ENCODE measurements at regions not wholly inside any gene's neighbourhood (a gene's known extent, or its start where the extent isn't known, plus 50 kb on each side); places are given as distances from the start of the nearest gene placed in this dataset.
"Not testable (repeated sequence)": the region's sequence is repeated elsewhere in the genome, so short reads cannot be mapped to it uniquely, and the experiment has no call there.

DNA sequence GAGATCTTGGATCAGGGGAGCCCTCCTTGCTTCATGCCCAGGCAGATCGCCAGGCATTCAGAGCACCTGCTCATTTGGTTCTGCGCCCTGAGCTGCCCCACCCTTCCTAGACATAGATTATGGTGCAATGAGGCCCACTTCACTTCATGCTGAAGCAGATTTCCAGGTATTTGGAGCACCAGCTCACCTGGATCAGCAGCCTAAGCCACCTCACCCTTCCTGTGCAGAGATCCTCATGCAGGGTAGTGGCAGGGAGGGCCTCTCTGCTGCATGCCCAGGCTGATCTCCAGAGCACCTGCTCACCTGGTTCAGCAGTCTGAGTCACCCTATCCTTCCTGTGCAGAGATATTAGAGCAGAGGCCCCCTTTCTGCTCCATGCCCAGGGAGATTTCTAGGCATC, 1966.1 kb downstream of the PCDH9 start:
- intact Hi-C loops (cut with DNase I) = no loop called here
- DNase-seq (ENCODE audit: missing footprints) (no peak), ATAC-seq (no peak)

DNA sequence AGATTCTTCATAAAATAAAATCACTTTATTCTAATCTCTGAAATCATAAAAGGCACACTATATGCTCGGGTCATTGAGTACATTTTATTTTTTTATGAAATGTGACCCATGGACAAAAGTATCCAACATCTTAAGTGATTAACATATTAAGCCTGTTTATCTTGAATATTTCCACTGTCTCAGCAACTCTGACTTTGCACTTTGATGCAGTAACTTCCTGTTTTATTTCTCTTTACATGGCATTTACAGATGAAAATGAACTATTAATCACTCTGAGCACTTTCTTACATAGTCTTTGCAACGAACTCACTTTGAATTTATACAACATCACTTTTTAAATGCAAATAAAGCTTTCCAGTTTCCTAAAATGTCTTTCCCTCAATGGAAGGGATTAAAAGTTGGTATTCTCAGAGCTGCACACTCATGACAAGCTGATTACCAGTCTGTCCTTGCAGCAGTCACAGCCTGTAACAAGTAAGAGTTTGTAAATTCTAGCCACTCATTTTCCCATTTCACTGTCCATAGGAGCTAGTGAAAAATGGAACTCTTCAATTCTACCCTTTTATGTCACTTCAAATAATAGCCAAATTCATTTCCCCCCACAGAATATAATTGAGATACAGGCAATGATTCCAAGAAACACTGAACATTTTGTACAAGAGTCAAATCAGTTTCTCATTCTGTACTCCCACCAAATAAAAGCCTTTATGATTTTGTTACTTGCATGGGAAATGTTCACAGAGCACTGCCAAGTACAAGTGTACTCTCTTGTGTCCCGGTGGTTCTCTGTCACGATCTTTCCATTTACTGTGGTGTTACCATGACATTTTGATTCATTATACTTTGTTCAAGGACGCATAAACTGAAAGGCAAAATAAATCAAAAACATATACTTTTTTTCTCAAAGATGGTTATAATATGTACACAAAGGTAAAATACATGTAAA, 1968.9 kb downstream of the PCDH9 start:
- ATAC-seq (no peak), DNase-seq (ENCODE audit: missing footprints) (no peak)
- intact Hi-C loops (cut with DNase I) = no loop called here

DNA sequence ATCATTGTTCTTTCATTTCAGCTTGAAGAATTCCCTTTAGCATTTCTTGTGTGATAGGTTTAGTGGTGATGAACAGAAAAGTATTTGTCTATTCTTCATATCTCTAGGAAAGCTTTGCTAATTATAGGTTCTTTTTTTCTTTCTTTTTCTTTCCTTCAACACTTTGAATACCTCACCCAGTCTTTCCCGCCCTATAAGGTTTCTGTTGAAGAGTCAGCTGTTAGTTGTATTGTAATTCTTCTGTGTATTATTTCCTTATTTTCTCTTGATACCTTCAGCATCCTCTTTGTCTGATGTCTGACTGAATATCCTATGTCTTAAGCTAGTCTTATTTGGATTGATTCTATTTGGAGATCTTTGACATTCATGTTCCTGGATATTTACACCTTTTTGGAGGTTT, 1989.4 kb downstream of the PCDH9 start:
- intact Hi-C loops (cut with DNase I) = no loop called here
- no peak for ATAC-seq
- DNase-seq (ENCODE audit: missing footprints) = no peak

DNA sequence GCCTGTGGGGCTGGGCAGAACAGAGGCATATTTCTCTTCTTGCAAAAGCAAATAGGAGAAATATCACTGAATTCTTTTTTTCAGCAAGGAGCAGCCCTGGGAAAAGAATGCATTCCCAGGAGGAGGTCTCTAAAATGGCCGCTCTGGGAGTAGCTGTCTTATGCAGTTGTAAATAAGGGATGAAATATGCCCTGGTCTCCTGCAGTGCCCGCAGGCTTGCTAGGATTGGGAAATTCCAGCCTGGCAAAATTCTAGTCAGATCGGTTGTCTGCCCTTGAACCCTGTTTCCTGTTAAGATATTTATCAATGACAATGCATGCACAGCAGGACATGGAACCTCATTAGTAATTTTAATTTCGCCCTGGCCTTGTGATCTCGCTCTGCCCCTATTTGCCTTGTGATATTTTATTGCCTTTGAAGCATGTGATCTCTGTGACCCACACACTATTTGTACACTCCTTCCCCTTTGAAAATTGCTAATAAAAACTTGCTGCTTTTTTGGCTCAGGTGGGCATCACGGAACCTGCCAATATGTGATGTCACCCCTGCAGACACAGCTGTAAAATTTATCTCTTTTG, 1993.2 kb downstream of the PCDH9 start:
- DNase-seq (ENCODE audit: missing footprints) (no peak), ATAC-seq (no peak)
- intact Hi-C loops (cut with DNase I) = no loop called here

DNA sequence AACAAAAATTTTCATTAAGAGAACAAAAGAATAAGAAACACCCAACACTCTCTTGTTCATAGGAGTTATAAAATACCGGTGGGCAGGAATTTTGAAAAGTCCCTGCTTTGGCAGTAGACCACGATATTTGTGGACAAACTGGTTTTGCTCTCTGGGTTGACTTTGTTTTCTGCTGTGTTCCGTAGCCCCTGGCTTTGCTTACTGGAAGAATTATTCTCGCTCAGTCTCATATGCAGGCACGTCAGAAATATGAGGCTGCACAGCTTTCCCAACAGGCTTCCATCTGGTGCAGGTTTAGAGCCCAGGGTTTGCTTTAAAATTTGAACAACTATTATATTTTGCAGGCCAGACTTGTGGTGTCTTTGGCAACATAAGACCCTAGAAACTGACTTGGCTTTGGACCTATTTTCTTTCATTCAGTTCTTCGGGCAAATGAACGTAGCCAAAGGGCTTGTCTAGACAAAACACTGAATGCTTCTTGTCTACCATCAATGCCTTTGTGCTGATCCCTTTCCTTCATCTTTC, 2012.6 kb downstream of the PCDH9 start:
- ATAC-seq = no peak
- no peak for DNase-seq (ENCODE audit: missing footprints)
- intact Hi-C loops (cut with DNase I) = no loop called here

DNA sequence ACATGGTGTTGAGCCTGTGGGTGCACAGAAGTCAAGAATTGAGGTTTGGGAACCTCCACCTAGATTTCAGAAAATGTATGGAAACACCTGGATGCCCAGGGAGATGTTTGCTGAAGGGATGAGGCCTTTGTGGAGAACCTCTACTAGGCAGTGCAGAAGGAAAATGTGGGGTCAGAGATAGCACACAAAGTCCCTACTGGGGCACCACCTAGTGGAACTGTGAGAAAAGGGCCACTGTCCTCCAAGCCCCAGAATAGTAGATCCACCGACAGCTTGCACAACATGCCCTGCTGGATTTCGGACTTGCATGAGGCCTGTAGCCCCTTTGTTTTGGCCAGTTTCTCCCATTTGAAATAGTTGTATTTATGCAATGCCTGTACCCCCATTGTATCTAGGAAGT, 2027.3 kb downstream of the PCDH9 start:
- ATAC-seq; DNase-seq (ENCODE audit: missing footprints); intact Hi-C loops (cut with DNase I): not testable (repeated sequence)

DNA sequence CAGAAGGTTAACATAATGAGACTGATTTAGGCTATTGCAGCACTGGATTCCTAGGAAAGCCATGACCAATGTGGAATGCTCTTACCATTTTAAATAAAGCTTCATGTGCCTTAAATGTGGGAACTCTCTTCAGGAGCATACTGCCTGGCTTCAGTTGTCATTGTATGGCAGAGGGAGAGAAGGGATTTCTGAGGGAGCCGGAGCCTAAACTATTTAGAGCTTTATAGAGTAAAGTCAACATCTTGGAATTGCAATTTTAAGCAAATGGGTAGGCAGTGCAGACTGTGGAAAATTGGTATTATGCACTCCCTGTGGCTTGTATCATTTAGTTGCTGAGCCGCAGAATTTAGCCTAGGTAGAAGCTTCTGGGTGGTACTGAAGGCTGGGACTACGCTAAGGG, 2041.4 kb downstream of the PCDH9 start:
- intact Hi-C loops (cut with DNase I) = no loop called here
- DNase-seq (ENCODE audit: missing footprints) = no peak
- no peak for ATAC-seq

DNA sequence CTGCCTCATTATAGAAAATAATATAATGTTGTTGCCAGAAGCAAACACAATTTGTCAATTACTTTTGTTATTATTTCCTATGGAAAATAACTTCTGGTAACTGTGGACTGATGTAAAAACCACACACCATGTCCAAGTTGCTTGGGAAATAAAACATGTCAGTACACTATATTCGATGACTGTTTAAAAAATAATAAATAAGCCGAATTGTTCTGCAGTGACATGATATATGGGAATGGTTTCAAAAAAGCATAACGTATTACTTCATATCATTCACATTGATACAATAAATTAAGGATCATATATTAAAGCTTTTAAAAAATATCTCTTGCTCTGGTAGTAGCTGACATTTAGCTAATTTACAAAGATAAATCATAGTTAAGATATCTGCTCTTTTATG, 2062.1 kb downstream of the PCDH9 start:
- DNase-seq (ENCODE audit: missing footprints) = no peak
- intact Hi-C loops (cut with DNase I) = no loop called here
- ATAC-seq = no peak

DNA sequence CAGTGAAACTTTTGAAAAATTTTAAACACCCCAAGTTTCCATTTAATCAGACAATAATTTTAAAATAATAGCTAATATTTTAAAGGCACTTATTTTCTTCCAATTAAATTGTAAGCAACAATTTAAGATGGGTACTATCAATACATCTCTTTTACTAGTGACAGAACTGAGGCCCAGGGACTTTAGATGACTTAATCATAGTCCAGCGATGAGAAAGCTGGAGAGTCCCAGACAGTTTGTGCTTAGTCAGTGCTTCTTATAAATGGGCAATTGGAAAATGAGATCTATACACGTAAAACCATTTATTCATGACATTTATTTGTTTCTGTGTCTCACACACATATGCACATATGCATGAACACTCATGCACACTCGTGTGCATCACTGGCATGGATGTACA, 2063.5 kb downstream of the PCDH9 start:
- intact Hi-C loops (cut with DNase I) = no loop called here
- ATAC-seq (no peak), DNase-seq (ENCODE audit: missing footprints) (no peak)

DNA sequence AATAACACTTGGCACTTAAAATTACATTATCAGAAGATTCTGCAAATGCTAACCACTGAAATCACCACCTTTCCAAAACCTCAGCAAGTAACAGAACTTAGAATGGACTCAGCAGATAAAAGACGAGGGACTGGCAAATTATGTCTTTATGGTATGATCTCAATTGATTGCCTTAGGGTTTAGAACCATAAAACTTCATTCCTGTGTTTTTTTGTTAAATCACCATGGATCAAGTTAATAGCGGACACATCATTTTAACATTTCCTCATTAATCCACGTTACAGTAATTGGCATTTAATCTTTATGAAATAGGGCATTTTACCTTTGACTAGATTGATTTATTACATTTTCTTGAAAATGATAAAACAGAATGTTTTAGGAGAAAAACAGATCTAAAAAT, 2070.3 kb downstream of the PCDH9 start:
- DNase-seq (ENCODE audit: missing footprints) (no peak), ATAC-seq (no peak)
- intact Hi-C loops (cut with DNase I) = no loop called here

DNA sequence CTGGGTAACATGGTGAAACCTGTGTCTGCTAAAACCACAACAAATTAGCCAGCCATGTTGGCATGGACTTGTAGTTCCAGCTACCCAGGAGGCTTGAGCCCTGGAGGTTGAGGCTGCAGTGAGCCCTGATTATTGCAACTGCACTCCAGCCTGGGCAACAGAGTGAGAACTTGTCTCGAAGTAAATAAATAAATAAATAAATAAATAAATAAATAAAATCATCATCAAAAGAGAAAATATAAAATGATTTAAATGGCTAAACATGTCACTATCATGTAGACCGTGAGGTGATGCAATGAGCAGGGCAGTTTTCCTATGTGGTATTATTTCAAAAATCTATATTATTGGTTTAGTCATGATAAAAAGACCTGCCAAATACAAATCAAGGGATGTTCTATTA, 2074.3 kb downstream of the PCDH9 start:
- intact Hi-C loops (cut with DNase I) = no loop called here
- ATAC-seq (no peak), DNase-seq (ENCODE audit: missing footprints) (no peak)

DNA sequence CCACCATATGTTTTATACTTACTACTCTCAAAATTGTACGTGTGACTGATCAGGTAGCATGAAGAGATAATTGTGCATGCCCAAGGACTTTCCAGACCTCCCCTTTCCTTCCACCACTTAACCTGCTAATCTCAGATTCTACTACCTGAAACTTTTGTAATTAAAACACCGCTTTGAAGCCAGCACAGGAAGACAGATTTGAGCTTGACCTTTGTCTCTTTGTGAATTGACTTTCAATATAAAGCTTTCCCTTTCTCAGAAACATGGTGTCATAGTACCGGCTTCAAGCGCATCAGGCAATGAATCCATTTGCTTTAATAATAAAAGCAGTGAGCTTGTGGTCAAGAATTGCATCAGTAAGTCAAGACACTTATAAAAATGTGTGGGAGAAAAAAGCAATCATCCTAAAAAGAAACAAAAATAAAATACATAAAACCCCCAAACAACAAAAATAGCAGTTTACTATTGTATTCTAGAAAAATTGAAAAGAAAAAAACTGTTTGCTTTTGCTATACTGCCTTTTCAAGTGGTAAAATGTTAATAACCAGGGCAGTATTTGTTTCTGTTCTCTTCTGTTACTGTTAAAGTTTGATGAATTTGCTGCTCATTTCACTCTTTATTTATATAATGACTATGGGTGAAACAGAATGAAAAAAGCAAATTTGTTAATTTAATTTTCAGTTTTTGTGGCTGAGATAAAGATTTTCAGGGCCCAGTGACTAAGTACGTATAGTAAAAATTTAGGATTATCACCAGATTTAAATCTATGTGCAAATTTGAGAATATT, 2075.3 kb downstream of the PCDH9 start:
- intact Hi-C loops (cut with DNase I) = no loop called here
- ATAC-seq = no peak
- DNase-seq (ENCODE audit: missing footprints) = no peak

DNA sequence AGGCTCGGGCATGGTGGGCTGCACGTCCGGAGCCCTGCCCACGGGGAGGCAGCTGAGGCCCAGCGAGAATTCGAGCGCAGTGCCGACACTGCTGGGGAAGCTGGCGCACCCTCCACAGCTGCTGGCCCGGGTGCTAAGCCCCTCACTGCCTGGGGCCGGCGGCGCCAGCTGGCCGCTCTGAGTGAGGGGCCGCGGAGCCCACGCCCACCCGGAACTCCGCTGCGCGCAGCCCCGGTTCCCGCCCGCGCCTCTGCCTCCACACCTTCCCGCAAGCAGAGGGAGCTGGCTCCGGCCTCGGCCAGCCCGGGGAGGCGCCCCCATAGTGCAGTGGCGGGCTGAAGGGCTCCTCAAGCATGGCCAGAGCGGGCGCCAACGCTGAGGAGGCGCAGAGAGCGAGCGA, 2080.4 kb downstream of the PCDH9 start:
- no peak for ATAC-seq
- intact Hi-C loops (cut with DNase I) = no loop called here
- no peak for DNase-seq (ENCODE audit: missing footprints)

DNA sequence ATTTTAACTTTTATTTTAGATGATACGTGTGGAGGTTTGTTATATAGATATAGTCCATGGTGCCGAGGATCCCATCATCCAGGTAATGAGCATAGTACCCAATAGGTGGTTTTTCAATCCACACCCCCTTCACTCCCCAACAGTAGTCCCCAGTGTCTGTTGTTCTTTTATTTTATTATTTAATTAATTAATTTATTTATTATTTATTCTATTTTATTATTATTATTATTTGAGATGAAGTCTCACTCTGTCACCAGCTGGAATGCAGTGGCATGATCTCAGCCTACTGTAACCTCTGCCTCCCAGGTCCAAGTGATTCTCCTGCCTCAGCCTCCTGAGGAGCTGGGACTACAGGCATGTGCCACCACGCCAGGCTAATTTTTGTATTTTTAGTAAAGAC, 2086.2 kb downstream of the PCDH9 start:
- intact Hi-C loops (cut with DNase I) = no loop called here
- DNase-seq (ENCODE audit: missing footprints) (no peak), ATAC-seq (no peak)

DNA sequence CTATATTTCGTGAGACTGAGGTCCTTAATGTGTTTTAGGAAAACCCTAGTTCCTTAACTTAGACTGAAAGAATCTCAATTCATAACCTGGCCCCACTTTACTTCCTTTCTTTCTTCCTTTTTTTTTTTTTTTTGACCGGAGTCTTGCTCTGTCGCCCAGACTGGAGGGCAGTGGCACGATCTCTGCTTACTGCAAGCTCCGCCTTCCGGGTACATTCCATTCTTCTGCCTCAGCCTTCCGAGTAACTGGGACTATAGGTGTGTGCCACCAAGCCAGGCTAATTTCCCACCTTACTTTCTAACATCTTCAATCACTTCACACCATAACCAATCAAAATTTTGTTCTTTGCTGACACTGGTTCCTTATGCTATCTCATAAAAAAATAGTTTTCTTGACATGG, 2097.0 kb downstream of the PCDH9 start:
- intact Hi-C loops (cut with DNase I) = no loop called here
- ATAC-seq (no peak), DNase-seq (ENCODE audit: missing footprints) (no peak)

DNA sequence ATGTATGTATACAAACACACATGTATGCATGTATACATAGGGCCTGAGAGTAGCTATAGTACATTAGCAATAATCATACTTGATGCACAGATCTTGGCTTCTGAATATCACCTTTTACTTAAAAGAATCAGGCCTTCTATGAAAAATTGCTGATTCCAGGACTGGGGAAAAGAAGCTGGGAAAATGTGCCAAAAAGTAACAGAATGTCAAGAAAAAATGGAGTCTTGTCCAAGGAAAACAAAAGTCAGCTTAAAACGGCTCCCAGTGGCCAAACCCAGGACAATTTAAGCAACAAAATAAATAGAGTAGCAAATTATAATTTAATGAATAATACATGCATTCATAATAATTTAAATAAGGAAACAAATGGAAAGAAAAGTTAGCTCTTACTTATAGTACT, 2104.9 kb downstream of the PCDH9 start:
- intact Hi-C loops (cut with DNase I) = no loop called here
- ATAC-seq = no peak

DNA sequence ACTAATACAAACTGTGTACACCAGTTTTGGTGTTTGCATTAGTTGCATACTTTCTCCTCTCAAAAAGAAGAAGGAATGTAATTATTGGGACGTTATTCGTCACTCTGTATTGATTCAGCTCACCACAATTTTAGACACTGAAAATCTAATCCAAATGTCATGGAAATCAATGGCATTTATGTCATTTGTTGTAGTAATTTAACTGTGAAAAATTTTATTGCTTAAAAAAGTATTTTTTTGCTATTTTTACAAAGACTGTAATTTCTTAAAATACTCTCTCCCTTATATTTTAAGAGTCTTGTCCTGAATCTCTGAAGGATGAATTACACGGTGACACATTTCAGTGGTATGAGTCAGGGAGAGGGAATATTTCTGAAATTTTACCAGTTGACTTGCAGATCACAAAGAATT, 2117.6 kb downstream of the PCDH9 start:
- DNase-seq (ENCODE audit: missing footprints) (no peak), ATAC-seq (no peak)
- intact Hi-C loops (cut with DNase I) = no loop called here

More for the DNA sequence above, 2104.9 kb downstream of the PCDH9 start:
- DNase-seq (ENCODE audit: missing footprints) = no peak

DNA sequence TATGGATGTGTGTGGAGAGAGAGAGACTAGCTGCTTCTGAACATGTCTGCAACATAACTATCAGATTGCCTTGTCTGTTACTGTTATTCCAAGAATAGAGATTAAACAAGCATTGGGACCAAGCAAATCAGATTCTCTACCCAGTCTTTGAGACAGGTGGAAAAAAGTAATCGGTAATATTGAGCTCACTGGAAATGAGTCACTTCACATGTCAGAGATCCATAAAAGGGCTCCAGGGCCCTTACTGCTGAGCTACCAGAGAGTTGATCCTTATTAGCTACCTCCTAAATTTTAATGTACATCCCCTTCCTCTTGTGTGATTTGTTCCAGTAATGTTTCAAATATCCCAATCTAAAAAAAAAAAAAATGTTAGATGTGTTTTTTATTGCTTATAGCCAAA, 2118.0 kb downstream of the PCDH9 start:
- intact Hi-C loops (cut with DNase I) = no loop called here
- no peak for DNase-seq (ENCODE audit: missing footprints)
- ATAC-seq = no peak

DNA sequence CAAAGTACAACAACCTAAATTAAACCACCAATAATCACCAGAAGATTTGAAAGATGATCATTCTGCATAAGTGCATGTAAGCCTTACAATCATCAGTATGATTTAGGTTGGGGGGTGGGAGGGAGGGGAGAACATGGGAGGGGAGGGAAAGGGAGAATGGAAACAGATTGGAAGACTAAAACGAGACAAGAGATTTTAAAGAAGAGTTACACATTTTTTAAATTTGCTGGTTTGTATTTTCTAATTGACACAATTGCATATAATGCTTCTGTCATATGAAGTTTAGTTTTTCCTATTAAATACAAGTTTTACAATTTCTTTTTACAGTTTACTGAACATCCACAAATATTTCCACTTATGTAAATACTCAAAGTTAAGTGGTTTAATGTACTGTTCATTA, 2118.9 kb downstream of the PCDH9 start:
- intact Hi-C loops (cut with DNase I) = no loop called here
- no peak for ATAC-seq
- DNase-seq (ENCODE audit: missing footprints) = no peak

DNA sequence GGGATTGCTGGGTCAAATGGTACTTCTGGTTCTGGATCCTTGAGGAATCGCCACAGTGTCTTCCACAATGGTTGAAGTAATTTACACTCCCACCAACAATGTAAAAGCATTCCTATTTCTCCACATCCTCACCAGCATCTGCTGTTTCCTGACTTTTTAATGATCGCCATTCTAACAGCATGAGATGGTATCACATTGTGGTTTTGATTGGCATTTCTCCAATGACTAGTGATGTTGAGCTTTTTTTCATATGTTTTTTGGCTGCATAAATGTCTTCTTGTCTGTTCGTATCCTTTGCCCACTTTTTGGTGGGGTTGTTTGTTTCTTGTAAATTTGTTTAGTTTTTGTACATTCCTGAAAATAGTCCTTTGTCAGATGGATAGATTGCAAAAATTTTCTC, 2125.7 kb downstream of the PCDH9 start:
- ATAC-seq; DNase-seq (ENCODE audit: missing footprints); intact Hi-C loops (cut with DNase I): not testable (repeated sequence)

Data from Right ventricle myocardium inferior (tissue), 1 donor.